Keratinocyte (primary cell): ENCODE measurements at regions not wholly inside any gene's neighbourhood (a gene's known extent, or its start where the extent isn't known, plus 50 kb on each side); places are given as distances from the start of the nearest gene placed in this dataset.

Source experiments
- CTCF ChIP-seq, 3 experiments: IDR thresholded peaks in 1 of 3; conservative IDR thresholded peaks in 1 of 3; optimal IDR thresholded peaks in 1 of 3; 2 replicates in 2 of 3; 3 replicates in 1 of 3; pipeline versions ENCODE3 to v1.5.1; 2011; ENCODE audit warnings: low read length in 3 of 3, mild to moderate bottlenecking in 3 of 3, moderate library complexity in 2 of 3, control low read depth in 1 of 3, inconsistent platforms in 1 of 3; ENCODE audit not compliant: insufficient read depth in 2 of 3; ENCODE audit errors: extremely low read depth in 1 of 3
- EZH2 ChIP-seq: IDR thresholded peaks from one replicate; pipeline ENCODE4 v1.6.1; 2012; ENCODE audit warnings: inconsistent platforms, mild to moderate bottlenecking, low read length, moderate library complexity

- TF ChIP-seq CTCF (optimal IDR thresholded peaks at IDR 0.05 in 1 of 3, IDR thresholded peaks at IDR 0.05 in 1 of 3, conservative IDR thresholded peaks at IDR 0.05 in 1 of 3; ENCODE audit: extremely low read depth in 1 of 3, insufficient read depth in 2 of 3, low read length in 3 of 3) (no peak), EZH2 (no peak)
Observed at GRCh38 chr10:27349987-27350386, 109.4 kb upstream of the ACBD5 start.
